ENCODE measurements at regions not wholly inside any gene's neighbourhood (a gene's known extent, or its start where the extent isn't known, plus 50 kb on each side); places are given as distances from the start of the nearest gene placed in this dataset.
A peak's percentile ranks its signal among the peaks of the same experiment; 100 is the strongest.

GRCh38 chr11:116256215-116256614 lies 516.6 kb downstream of the BUD13 start:
- DNase-seq (ENCODE audit: low read depth in 2 of 2): no peak

- DNase-seq (ENCODE audit: low read depth in 2 of 2): no peak
These were observed 517.4 kb downstream of the BUD13 start for GRCh38 chr11:116255321-116255953.

- DNase-seq (ENCODE audit: low read depth in 2 of 2): no peak
These were observed 522.6 kb downstream of the BUD13 start for GRCh38 chr11:116250155-116250554.

- no peak for DNase-seq (ENCODE audit: low read depth in 2 of 2)
These were observed 523.2 kb downstream of the BUD13 start for GRCh38 chr11:116249561-116249960.

- no peak for DNase-seq (ENCODE audit: low read depth in 2 of 2)
These were observed 527.9 kb downstream of the BUD13 start for GRCh38 chr11:116244889-116245288.

- DNase-seq (ENCODE audit: low read depth in 2 of 2): no peak
These were observed 528.3 kb downstream of the BUD13 start for GRCh38 chr11:116244439-116244838.

- no peak for DNase-seq (ENCODE audit: low read depth in 2 of 2)
These were observed 528.8 kb downstream of the BUD13 start for GRCh38 chr11:116243991-116244390.

GRCh38 chr11:116242006-116242405 lies 530.8 kb downstream of the BUD13 start:
- no peak for DNase-seq (ENCODE audit: low read depth in 2 of 2)

- DNase-seq (ENCODE audit: low read depth in 2 of 2): no peak
These were observed 532.1 kb downstream of the BUD13 start for GRCh38 chr11:116240710-116241109.

- no peak for DNase-seq (ENCODE audit: low read depth in 2 of 2)
These were observed 533.5 kb downstream of the BUD13 start for GRCh38 chr11:116239247-116239646.

GRCh38 chr11:116234989-116235568 lies 537.7 kb downstream of the BUD13 start:
- DNase-seq (ENCODE audit: low read depth in 2 of 2): no peak

- no peak for DNase-seq (ENCODE audit: low read depth in 2 of 2)
These were observed 539.2 kb downstream of the BUD13 start for GRCh38 chr11:116233561-116233960.

GRCh38 chr11:116232364-116232828 lies 540.4 kb downstream of the BUD13 start:
- no peak for DNase-seq (ENCODE audit: low read depth in 2 of 2)

GRCh38 chr11:116231543-116231942 lies 541.2 kb downstream of the BUD13 start:
- DNase-seq (ENCODE audit: low read depth in 2 of 2): no peak

- DNase-seq (ENCODE audit: low read depth in 2 of 2): no peak
These were observed 542.3 kb downstream of the BUD13 start for GRCh38 chr11:116230438-116230837.

GRCh38 chr11:116229236-116229970 lies 543.4 kb downstream of the BUD13 start:
- no peak for DNase-seq (ENCODE audit: low read depth in 2 of 2)

GRCh38 chr11:116226731-116227130 lies 546.1 kb downstream of the BUD13 start:
- DNase-seq (ENCODE audit: low read depth in 2 of 2): no peak

- no peak for DNase-seq (ENCODE audit: low read depth in 2 of 2)
These were observed 546.8 kb downstream of the BUD13 start for GRCh38 chr11:116225784-116226585.

GRCh38 chr11:116225236-116225635 lies 547.6 kb downstream of the BUD13 start:
- DNase-seq (ENCODE audit: low read depth in 2 of 2): no peak

GRCh38 chr11:116224889-116225200 lies 547.9 kb downstream of the BUD13 start:
- DNase-seq (ENCODE audit: low read depth in 2 of 2): no peak

GRCh38 chr11:116224154-116224888 lies 548.5 kb downstream of the BUD13 start:
- DNase-seq (ENCODE audit: low read depth in 2 of 2): peak; percentile 11 to 26

GRCh38 chr11:116221351-116221750 lies 551.4 kb downstream of the BUD13 start:
- no peak for DNase-seq (ENCODE audit: low read depth in 2 of 2)

Data from stimulated activated CD4-positive, alpha-beta T cell treated with anti-CD3 and anti-CD28 coated beads, Interleukin-4, amount 100 ng/mL, for 48 hours (primary cell).